Ecto neural progenitor cell (in vitro differentiated cells): ENCODE measurements at regions not wholly inside any gene's neighbourhood (a gene's known extent, or its start where the extent isn't known, plus 50 kb on each side); places are given as distances from the start of the nearest gene placed in this dataset.
A peak's percentile ranks its signal among the peaks of the same experiment; 100 is the strongest.

ENCODE experiments used
- DNase-seq: peaks from one replicate; pipeline ENCODE4 v3.0.0-alpha.2; 2018; ENCODE audit warnings: low spot score

GRCh38 chr1:62917314-62917713 lies 133.4 kb downstream of the ATG4C start:
- no peak for DNase-seq

- no peak for DNase-seq
Observed at GRCh38 chr1:62917805-62918204, 133.9 kb downstream of the ATG4C start.

GRCh38 chr1:62918700-62919099 lies 134.8 kb downstream of the ATG4C start:
- DNase-seq: no peak

GRCh38 chr1:62922006-62922405 lies 138.1 kb downstream of the ATG4C start:
- DNase-seq: no peak

- no peak for DNase-seq
Observed at GRCh38 chr1:62924983-62925790, 141.3 kb downstream of the ATG4C start.

GRCh38 chr1:62926681-62927252 lies 142.8 kb downstream of the ATG4C start:
- no peak for DNase-seq

- DNase-seq: no peak
Observed at GRCh38 chr1:62928885-62929284, 145.0 kb downstream of the ATG4C start.

- no peak for DNase-seq
Observed at GRCh38 chr1:62937634-62938296, 153.8 kb downstream of the ATG4C start.

- no peak for DNase-seq
Observed at GRCh38 chr1:62941780-62942179, 157.8 kb downstream of the ATG4C start.

GRCh38 chr1:62946511-62946910 lies 162.6 kb downstream of the ATG4C start:
- DNase-seq: no peak

- DNase-seq: no peak
Observed at GRCh38 chr1:62951428-62951827, 167.5 kb downstream of the ATG4C start.

- DNase-seq: no peak
Observed at GRCh38 chr1:62952596-62952995, 168.7 kb downstream of the ATG4C start.

GRCh38 chr1:62953633-62954032 lies 169.7 kb downstream of the ATG4C start:
- DNase-seq: no peak

- no peak for DNase-seq
Observed at GRCh38 chr1:62954758-62955157, 170.8 kb downstream of the ATG4C start.

GRCh38 chr1:62955666-62956065 lies 171.7 kb downstream of the ATG4C start:
- no peak for DNase-seq

GRCh38 chr1:62962014-62962812 lies 178.3 kb downstream of the ATG4C start:
- DNase-seq: no peak

GRCh38 chr1:62962901-62963776 lies 179.2 kb downstream of the ATG4C start:
- peak; percentile 84 for DNase-seq

- DNase-seq: no peak
Observed at GRCh38 chr1:62964141-62964540, 180.2 kb downstream of the ATG4C start.

GRCh38 chr1:62967031-62967430 lies 183.1 kb downstream of the ATG4C start:
- DNase-seq: no peak

- no peak for DNase-seq
Observed at GRCh38 chr1:62977366-62977765, 193.4 kb downstream of the ATG4C start.

GRCh38 chr1:62978741-62979140 lies 194.8 kb downstream of the ATG4C start:
- DNase-seq: no peak
